Stimulated activated CD8-positive, alpha-beta memory T cell treated with anti-CD3 and anti-CD28 coated beads, Interleukin-15, amount 100 ng/mL, for 48 hours (primary cell): ENCODE measurements at regions not wholly inside any gene's neighbourhood (a gene's known extent, or its start where the extent isn't known, plus 50 kb on each side); places are given as distances from the start of the nearest gene placed in this dataset.

ENCODE experiments used
- DNase-seq, 2 donors: peaks; one replicate each; pipeline ENCODE4 v3.0.0-alpha.2; 2020; ENCODE audit warnings: low read depth in 2 of 2

DNA sequence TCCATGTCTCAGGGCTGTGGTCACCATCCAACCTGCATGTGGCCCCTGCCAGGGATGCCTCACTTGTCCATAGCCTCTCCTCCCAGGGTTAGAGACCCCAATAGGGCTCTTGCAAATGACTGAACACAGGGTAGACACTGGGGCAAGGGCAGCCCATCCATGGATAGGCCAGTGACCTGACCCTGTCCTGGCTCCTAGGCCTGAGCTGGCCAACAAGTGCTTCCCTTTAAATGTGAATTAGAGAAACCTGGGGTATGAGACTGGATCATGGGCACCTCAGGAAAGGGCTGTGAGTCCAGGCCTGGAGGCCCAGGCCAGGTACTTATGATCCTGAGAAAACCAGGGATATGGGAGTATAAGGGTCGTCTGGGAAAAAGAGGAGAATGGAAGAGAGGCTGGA is 64.5 kb downstream of the COPS8 start:
- no peak for DNase-seq

DNA sequence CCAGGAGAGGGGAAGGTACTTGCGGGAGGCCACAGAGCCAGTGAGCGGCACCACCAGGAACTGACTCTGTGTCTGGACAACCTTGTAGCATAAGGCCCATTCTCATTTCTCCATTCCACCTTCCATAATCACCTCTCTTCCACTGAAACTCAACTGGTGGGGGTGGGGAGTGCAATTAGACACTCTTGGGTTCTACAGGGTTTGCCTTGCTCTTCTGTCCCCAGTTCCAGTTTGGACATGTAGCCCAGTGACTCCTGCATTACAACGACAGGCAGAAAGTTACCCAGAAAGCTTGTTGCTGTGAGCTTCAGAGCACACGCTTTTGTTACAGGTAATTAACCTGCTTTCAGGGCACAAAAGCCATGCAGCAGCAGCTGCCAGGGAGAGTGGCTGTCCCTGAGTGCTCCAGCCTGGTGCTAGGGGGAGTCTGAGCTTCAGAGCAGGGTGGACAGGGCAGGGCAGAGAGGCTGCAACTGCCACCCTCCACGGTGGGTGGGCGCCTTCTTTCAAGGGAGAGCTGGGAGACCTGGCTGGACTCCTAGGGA is 65.2 kb downstream of the COPS8 start:
- no peak for DNase-seq

DNA sequence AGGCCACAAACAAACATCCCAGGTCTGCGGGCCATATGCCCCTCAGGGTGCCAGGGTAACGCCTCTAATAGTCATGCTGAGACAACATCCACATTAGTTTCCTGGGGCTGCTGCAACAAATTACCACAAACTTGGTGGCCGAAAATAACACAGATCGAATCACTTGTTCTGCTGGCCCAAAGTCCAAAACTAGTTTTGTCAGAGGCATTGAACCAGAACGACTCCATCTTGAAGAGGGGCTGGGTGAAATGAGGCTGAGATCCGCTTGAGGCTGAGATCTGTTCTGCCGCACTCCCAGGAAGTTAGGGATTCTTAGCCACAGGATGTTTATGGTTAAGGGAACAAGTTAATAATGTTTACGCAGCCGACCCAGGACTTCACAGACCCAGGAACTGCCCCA is 66.7 kb downstream of the COPS8 start:
- DNase-seq: no peak

DNA sequence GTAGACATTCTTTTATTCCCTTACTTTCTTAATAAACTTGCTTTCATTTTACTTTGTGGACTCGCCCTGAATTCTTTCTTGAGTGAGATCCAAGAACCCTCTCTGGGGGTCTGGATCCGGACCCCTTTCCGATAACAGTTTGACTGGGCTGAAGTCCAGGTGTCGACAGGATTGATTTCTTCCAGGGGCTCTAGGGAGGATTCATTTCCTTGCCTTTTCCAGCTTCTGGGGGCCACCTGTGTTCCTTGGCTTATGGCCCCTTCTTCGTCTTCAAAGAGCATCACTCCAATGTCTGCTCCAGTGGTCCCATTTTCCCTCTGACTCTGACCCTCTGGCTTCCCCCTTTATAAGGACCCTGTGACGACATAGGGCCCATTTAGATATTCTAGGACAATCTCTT is 67.5 kb downstream of the COPS8 start:
- no peak for DNase-seq

DNA sequence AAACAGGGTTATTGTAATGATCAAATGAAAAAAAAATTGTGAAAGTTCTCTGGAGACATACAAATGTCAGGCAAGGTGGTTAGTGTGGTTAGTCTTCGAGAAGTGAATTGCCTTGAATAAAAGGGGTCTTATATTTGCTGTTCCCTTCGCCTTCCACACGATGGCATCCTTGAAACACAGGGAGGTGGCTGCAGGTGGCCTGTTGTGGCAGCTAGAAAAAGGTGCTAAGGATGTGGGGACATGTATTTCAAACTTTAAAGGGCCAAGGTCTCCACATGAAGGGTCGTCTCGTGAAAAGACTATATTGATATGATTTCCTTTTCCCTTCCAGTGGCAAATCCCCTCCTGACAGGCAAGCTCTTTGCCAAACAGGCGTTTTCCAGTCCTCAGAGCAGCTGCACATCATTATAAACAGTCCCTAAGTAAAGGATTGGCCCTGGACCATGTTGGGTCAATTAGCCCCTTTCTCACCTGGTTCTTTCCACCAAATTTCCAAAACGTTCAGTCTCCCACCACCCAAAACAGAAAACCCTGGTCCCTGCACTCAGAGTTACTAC is 68.5 kb downstream of the COPS8 start:
- DNase-seq: peak; percentile 36 to 45

DNA sequence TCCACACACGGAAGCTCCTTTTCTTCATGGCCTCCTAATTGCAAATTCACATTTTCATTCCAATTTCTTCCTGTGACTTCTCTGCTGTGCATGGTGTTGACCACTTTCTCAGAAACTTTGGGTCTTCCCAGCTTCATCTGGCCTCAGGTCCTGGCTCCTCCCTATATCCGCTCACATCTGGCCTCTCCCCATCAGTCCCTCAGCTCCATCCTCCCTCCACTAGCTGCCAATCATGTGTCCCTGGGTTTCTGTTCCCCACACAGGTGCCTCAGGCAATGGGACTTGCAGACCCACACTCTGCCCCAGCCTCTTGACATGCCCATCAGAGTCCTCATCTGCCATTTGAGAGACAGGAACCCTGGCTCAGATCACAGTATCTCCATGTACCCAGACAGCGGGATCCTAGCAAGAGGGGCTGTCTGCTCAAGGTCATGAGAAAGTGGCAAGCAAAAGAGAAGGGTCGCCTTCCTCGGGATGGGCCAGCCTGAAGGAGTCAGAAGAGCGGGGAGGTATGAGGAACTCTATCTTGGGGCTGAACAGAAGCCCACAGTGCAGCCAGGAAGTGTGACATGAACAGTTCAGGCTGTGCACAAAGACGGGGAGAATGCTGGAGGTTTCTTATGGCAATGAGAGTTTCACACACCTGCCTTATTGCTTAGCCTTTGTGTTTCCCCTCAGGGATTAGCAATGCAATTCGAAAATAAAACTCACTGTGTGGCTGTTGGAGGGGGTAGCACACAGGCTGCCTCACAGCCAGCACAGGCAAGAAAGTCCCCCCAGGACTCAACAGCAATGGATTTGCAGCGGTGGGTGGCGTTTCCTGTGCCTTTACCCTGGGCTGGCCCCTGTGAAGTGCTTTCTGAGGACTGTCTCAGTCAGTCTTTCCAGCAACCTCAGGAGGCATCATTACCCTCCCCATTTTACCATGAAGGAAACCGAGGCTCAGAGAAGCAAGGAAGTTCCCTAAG is 69.5 kb downstream of the COPS8 start:
- DNase-seq: peak; percentile 52 to 69

DNA sequence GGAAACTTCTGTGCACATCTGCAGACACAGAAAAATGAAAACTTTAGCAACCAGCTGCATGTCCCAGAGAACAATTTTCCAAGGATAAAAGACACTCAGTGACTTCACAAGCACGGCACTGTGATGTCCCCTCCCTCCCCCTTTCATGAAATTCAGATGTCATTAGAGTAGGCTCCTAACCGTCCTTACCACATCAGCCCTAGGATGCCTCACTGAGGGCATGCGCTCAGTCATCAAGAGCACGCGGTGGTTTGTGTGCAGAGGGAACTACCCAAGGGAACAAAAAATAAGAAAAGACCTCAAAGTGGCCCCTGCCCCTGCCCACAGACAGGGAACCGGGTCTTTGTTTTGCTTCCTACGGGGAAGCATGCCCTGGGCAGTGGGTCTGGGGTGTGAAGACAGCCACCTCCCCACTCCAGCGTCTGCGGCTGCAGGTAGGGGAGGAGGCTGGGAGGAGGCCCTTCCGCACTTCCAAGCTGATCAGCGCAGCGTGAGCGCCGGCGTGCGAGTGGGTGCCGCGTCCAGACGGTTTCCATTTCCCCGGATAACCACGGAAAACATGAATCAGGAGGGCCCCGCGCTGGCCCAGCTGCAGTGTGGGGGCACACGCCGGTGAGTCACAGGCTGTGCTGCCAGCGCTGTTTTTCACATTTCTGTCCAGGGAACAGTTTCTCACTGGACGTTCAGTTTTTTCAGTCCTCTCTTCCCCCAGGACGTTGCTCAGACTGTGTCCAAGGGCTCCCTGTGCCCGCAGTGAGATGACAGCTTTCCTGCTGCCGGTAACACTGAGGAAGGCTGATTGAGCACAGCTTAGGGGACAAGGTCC is 70.6 kb downstream of the COPS8 start:
- DNase-seq: peak; percentile 71 to 74

DNA sequence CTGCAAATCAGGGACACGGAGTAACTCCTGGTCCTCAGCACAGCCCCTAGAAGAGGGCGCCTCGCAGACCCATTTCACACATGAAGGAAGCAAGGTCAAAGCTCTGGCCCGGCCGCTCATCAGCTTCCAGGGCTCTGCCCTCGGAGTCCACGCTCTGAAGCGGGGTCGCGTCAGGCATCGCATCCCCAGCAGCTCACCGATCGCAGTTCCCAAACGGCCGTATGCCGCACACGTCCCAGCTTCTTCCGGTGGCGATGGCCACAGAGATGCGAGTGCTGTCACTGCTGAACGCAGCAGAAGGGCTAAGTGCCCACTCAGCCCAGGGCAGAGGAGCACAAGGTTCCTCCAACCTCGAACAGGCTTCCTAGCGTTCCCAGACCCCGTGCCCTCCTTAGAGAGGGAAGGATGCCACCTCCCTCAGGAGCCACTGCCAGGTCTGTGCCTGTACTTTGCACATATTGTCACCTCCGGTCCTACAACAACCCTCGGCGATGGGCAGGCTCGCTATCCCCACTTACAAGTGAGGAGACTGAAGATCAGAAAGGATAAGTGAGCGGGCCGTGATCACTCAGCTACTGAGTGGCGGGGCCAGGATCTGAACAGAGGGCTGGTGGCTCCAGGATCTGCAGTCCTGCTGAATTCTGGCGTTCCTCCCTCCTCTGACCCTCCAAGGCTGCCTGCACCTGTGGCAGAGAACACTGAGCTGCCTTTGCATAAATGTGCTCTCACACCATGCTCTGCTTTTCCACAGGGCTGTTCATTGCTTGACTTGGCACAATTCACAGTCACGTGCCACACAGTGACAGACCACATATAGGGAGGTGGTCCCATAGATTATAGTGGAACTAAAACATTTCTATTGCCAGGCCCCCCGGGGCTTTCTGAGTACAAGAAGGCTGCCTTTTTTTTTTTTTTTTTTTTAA is 71.4 kb downstream of the COPS8 start:
- DNase-seq: no peak

DNA sequence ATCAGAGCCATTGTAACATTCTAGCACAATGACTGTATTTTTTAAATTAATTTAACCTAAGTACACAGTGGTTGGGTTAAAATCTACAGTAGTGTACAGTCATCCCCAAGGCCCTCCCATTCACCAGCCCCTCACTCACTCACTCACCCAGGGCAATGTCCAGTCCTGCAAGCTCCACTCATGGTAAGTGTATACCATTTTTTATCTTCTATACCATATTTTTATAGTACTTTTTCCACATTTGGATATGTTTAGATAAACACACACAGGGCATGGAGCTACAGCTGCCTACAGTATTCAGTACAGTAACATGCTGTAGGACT is 72.1 kb downstream of the COPS8 start:
- no peak for DNase-seq

DNA sequence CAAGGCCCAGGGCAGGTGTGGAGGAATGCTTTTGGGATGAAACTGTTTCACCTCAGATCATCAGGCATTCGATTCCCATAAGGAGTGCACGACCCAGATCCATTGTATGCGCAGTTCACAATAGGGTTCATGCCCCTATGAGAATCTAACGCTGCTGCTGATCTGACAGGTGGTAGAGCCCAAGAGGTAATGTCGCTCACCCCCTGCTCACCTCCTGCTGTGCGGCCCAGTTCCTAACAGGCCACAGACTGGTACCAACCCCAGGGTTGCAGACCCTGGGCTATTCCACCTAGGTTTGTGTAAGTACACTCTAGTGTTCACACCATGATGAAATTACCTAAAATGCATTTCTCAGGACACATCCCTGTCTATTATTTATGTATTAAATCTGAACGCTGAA is 72.5 kb downstream of the COPS8 start:
- DNase-seq: no peak

DNA sequence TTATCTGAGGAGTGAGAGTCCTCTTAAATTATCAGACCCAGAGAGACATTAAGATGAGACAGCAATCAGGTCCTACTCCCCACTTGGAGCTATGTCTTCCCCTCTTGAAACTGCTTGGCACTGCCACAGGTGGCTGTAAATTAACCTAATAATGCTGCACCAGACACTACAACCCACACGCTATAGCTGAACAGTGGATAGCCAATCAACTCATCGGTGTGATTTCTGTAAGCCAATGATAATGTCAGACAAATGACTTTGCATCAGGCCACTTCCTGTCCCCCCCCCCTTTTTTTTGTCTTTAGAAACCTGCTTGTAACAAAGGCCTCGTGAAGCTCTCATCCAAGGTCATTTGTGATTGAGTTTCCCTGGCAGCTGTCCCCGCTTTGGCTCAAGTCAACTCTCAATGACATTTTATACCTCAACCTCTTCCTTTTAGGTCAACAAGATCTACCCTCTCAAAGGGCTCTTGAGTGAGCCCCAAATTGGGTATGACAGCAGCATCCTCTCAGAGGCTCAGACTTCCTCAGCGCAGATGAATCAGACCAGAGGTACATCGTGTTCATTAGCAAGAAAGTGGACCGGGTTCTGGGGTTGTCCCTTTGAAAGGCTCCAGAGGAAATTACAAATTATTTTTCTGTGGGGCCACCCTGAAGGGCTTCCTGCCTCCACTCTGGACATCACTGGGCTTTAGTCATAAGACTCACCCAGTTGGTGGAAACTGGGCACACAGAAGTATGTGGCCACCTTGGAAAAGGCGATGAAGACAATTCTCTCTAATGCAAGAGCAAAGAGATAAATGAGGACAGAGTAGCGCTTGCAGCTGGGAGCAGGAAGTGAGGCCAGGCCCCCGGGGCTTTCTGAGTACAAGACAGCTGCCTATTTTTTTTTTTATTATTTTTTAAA is 73.6 kb downstream of the COPS8 start:
- no peak for DNase-seq

DNA sequence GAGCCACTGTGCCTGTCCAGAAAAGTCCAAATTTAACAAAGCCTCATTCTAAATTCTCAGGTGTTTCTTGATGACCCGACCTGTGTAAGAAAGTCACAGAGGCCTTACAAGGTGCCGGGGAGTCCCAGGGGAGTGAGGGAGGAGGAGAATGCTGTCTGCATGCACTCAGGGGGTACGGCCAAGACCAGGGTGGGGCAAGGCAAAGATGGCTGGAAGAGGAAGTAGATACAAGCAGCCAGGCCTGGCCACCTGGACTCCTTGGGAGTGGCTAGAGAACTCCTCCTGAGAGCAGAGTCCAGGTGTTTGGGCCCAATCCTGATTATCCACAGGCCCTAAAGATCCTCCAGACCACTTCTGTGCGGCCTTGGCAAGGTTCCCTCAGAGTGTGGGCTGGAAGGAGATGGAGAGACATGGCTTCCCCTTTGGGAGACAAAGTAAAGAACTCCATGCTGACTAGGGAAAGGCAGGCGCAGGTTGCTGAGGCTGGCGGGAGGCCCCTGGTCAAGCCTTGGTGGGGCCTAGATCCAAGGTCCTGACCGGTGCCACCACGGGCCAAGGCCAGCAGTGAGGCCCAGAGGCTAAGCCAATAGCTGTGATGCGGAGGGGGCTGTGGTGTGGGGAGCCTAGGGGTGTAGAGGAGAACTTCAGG is 74.7 kb downstream of the COPS8 start:
- no peak for DNase-seq

DNA sequence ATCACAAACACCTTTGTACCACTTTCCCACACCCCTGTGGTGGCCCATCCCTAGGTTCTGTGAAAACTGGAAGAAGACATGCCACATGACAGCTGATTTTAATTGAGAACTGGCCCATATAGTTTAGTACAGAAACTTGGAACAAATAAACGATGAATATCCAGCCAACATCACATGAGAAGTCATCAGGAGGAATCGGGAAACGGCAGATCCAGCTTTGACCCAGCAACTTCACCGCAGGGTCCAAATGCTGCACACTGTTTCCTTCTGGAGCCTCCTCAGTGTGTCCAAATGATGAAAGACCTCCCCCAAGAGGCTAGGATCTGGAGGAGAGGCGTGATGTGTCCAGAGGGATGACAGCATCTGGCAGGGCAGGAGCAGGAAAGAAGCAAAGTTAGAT is 75.5 kb downstream of the COPS8 start:
- DNase-seq: no peak

DNA sequence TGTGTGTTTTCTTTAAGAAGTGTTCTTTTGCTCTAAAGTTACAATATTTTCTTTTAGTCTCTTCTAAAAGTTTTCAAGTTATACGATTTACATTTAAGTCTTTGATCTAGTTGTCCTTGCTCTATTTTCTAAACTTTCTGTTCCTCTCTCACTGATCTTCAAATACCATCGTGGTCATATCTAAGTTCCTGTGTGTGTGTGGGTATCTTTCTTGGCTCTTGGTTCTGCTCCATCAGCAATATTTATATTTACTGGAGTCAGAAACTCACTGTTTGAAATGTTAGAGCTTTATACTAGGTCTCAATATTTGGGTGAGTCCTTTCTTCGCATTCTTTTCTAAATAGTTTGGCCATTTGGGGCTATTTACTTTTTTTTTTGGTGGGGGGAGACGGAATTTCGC is 77.3 kb downstream of the COPS8 start:
- DNase-seq: no peak

DNA sequence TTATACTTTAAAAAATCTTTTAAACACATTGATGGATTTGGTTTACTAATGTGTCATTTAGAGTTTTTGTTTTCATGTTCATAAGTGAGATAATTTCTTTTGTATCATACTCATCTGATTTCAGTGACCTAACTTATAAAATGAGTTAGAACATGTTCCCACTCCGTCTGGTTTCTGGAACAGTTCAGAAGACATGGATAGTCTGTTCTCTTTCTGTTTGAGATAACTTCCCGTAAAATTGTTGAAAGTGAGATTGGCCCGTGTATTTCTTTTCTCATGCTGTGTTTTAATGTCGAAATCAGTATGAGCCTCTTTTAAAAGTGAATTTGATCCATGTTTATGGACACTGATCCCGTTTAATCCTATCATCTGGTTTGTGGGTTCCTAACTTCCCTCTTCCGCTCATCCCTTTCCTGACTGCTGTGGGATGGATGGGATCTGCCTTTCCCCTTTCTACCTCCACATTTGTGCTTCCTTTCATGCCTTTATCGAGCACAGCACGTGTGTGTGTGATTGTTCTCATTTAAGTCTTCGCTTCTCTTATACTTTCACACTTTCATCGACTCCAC is 78.9 kb downstream of the COPS8 start:
- no peak for DNase-seq

DNA sequence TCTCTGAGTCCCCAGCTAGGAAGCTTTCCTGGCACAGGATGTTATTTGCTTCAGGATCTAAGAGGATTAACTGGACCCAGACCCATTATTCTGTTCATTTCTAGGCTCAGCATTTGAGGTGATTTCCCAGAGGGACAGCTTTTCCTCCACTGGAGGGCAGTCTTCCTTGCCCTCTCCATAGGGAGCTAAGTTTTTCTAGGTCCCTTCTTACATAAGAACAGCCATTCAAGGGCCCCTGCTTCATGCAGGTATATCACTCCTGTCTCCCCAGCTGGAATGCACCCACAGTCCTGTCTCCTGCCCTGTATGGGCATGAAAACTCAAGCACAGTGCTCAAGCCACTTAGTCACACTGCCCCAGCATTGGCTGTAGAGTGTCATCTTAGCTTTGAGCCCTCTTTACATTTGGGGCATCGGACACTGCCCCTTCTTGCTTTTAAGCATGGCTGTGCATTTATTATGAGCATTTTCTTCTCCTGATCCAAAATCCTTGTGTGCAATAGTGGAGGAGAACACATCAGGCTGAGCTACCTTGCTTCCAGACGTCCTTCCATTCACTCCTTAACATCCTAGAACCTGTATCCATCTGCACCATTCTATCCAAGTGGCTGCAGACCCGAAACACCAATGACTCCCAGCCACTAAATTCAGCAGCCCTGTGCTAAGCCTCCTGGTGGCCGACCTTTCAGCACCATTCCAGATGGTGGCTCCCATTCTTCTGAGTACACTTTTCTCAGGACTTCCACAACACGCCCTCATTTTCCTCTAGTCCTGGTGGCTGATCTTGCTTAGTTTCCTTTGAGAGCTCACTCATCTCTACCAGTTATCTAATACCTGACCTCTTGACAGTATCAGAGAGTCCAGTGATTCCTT is 80.0 kb downstream of the COPS8 start:
- no peak for DNase-seq

DNA sequence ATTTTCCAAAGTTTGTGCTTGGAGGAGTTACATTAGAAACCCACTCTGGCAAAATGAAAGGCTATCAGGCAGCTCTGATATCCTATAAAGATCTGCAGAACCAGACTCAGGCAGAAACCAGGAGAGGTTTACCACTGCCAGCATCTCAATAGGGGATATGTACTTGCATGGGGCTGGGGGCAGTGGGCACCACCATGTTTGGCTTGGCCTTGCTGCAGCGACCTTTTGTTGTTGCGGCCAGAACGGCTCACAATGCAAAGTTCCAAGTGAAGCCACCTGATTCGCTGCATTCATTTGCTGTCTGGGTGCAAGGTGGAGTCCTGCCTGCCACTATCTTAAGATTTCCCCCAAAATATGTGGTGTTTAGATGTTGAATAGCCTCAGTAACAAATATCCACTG is 81.3 kb downstream of the COPS8 start:
- no peak for DNase-seq

DNA sequence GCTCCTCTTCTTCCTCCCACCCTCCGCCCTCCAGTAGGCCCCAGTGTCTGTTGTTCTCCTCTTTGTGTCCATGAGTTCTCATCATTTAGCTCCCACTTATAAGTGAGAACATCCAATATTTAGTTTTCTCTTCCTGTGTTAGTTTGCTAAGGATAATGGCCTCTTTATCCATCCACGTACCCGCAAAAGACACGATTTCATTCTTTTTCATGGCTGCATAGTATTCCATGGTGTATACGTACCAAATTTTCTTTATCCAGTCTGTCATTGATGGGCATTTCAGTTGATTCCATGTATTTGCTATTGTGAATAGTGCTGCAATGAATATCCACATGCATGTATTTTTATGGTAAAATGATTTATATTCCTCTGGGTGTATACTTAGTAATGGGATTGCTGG is 82.2 kb downstream of the COPS8 start:
- no peak for DNase-seq
